SJCRH30 (cell line): ENCODE measurements at regions not wholly inside any gene's neighbourhood (a gene's known extent, or its start where the extent isn't known, plus 50 kb on each side); places are given as distances from the start of the nearest gene placed in this dataset.

Source experiments
- DNase-seq, 2 experiments: peaks; one replicate each; pipeline ENCODE4 v3.0.0-alpha.2; 2015 to 2020
- H3K27ac ChIP-seq: fragments of 250-450 bp; sonication (Bioruptor Pico); 2 replicates; pipeline ENCODE4 v1.5.1; 2020; ENCODE audit warnings: mild to moderate bottlenecking, moderate library complexity
- H3K27me3 ChIP-seq: fragments of 250-450 bp; sonication (Bioruptor Pico); 2 replicates; pipeline ENCODE4 v1.5.1; 2020; ENCODE audit warnings: mild to moderate bottlenecking, moderate library complexity
- H3K36me3 ChIP-seq: fragments of 250-450 bp; sonication (Bioruptor Pico); 2 replicates; pipeline ENCODE4 v1.5.1; 2020; ENCODE audit warnings: mild to moderate bottlenecking, moderate library complexity
- H3K4me1 ChIP-seq: fragments of 250-450 bp; sonication (Bioruptor Pico); 2 replicates; pipeline ENCODE4 v1.5.1; 2020; ENCODE audit warnings: mild to moderate bottlenecking, moderate library complexity
- H3K4me3 ChIP-seq: fragments of 250-450 bp; sonication (Bioruptor Pico); 2 replicates; pipeline ENCODE4 v1.5.1; 2020; ENCODE audit warnings: mild to moderate bottlenecking, moderate library complexity
- H3K9me3 ChIP-seq: fragments of 250-450 bp; sonication (Bioruptor Pico); replicated peaks from 2 replicates; pipeline ENCODE4 v1.5.1; 2020; ENCODE audit warnings: mild to moderate bottlenecking, moderate library complexity

- Histone ChIP-seq H3K27me3 (no peaks in the 10 kb centered on the region), H3K4me1 (no peaks in the 10 kb centered on the region), H3K4me3 (no peak overlapping the region), H3K36me3 (no peaks in the 10 kb centered on the region), H3K27ac (no peak overlapping the region), H3K9me3 (no peaks in the 10 kb centered on the region)
- no peak for DNase-seq
Measured at GRCh38 chr9:1355656-1356055, 305.5 kb downstream of the DMRT2 start.

GRCh38 chr9:1362845-1363244 lies 312.7 kb downstream of the DMRT2 start:
- Histone ChIP-seq H3K4me3 (no peak overlapping the region), H3K9me3 (0 out of 2 replicates have a peak, but pooled peaks cover 3% of the 10 kb centered on the region), H3K4me1 (no peaks in the 10 kb centered on the region), H3K27ac (no peak overlapping the region), H3K36me3 (no peaks in the 10 kb centered on the region), H3K27me3 (no peaks in the 10 kb centered on the region)
- no peak for DNase-seq

DNA sequence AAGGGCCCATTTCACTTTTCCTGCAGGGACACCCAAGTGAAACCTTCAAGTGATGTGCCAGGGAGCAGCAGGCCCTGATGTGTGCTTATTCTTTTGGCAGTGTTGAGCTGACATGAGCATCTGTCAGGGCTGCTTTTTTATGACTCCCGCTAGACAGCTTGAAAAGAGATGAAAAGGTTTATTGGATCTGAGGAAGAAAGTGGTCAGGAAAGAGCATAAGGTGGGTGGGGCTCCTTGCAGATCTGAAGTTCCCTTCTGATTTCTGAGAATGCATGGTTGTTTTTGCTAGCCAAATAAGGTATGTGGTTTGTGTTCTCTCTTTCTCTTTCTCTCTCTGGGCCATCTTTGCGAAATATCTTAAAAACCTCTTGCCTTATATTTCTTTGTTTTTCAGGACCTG lies 316.1 kb downstream of the DMRT2 start:
- Histone ChIP-seq H3K9me3 (0 out of 2 replicates have a peak, but pooled peaks cover 5% of the 10 kb centered on the region), H3K27me3 (no peaks in the 10 kb centered on the region)
- DNase-seq, result no peak

GRCh38 chr9:1369297-1369696 lies 319.1 kb downstream of the DMRT2 start:
- Histone ChIP-seq H3K36me3 (no peaks in the 10 kb centered on the region), H3K4me1 (no peaks in the 10 kb centered on the region), H3K4me3 (no peak overlapping the region), H3K27ac (no peak overlapping the region), H3K9me3 (0 out of 2 replicates have a peak, but pooled peaks cover 5% of the 10 kb centered on the region), H3K27me3 (no peaks in the 10 kb centered on the region)
- DNase-seq, result peak in 1 of 2 experiments; percentile 16

More for the DNA sequence above, 316.1 kb downstream of the DMRT2 start:
- H3K4me1 ChIP-seq, result no peaks in the 10 kb centered on the region
- no peak overlapping the region for H3K27ac ChIP-seq
- no peaks in the 10 kb centered on the region for H3K36me3 ChIP-seq
- no peak overlapping the region for H3K4me3 ChIP-seq

GRCh38 chr9:1373445-1373844 lies 323.3 kb downstream of the DMRT2 start:
- no peak for DNase-seq
- H3K36me3 ChIP-seq, result no peaks in the 10 kb centered on the region
- H3K27me3 ChIP-seq, result no peaks in the 10 kb centered on the region
- no peak overlapping the region for H3K4me3 ChIP-seq
- 0 out of 2 replicates have a peak, but pooled peaks cover 2% of the 10 kb centered on the region for H3K9me3 ChIP-seq
- H3K4me1 ChIP-seq, result no peaks in the 10 kb centered on the region
- H3K27ac ChIP-seq, result no peak overlapping the region

DNA sequence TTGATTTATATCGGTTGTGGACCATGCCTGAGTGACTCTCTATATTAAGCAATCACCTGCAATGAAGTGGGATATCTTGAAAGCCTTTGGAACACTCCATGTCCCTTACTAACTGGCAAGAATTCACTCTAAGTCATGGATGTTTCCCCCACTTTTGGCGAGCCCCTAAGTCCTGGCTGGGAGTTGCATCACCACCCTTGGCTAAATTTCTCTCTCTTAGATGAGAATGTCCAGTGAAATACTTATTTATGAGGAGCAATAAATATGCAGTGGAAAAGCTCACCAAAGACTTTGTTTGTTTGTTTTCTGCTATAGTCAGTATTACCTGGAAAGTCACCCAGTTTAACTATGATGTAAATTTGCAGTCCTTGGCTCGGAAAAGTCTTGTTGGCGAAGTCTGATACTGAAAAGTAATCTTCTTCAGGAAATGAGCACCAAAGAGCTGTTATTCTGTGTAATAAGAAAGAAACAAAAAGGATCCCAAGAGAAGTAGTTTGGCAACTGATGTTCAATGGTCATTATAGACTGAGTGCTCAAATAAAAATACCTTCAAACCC lies 333.8 kb downstream of the DMRT2 start:
- no peak overlapping the region for H3K27ac ChIP-seq
- no peaks in the 10 kb centered on the region for H3K27me3 ChIP-seq
- no peak overlapping the region for H3K4me3 ChIP-seq
- no peak for DNase-seq
- no peaks in the 10 kb centered on the region for H3K9me3 ChIP-seq
- no peaks in the 10 kb centered on the region for H3K4me1 ChIP-seq
- H3K36me3 ChIP-seq, result no peaks in the 10 kb centered on the region

DNA sequence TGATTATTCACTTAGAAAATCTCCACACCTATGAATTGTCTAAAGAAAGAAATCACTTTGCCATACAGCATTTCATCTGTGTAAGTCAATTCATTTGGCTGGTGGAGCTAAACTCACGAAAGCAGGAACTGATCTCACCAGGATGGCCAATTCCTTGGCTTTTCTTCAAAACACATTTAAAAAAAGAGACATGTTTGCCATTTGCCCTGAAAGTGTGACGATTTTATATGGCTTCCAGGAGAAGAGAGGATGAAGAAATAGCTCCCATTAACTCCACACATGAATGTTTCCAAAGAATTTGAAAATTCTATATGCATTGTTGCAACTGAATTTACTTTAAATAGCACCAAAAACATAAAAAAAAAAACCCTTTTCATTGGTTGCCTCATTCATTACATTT lies 334.7 kb downstream of the DMRT2 start:
- H3K27me3 ChIP-seq, result no peaks in the 10 kb centered on the region
- H3K4me1 ChIP-seq, result no peaks in the 10 kb centered on the region
- no peak overlapping the region for H3K27ac ChIP-seq
- no peak for DNase-seq
- no peaks in the 10 kb centered on the region for H3K9me3 ChIP-seq
- no peaks in the 10 kb centered on the region for H3K36me3 ChIP-seq
- no peak overlapping the region for H3K4me3 ChIP-seq

DNA sequence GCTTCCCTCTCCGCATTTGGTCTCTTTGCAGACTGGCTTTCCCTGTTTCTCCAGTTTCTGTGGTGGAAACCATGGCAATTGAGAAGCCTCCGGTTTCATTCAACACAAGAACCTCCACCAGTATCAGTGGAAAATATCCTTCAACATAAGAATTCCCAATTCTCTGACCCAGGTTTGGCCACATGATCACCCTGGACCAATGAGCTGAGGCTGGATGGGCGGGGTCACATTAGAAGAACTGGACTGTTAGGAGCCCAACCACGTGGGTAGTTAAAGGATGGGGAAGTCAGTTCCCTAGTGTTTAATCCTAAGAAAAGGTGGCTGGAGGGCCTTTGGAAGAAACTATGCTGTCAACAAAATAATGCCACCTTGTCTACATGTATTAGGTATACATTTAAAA lies 336.3 kb downstream of the DMRT2 start:
- H3K27ac ChIP-seq, result no peak overlapping the region
- H3K36me3 ChIP-seq, result no peaks in the 10 kb centered on the region
- no peaks in the 10 kb centered on the region for H3K9me3 ChIP-seq
- no peaks in the 10 kb centered on the region for H3K27me3 ChIP-seq
- no peaks in the 10 kb centered on the region for H3K4me1 ChIP-seq
- H3K4me3 ChIP-seq, result no peak overlapping the region
- DNase-seq, result no peak

DNA sequence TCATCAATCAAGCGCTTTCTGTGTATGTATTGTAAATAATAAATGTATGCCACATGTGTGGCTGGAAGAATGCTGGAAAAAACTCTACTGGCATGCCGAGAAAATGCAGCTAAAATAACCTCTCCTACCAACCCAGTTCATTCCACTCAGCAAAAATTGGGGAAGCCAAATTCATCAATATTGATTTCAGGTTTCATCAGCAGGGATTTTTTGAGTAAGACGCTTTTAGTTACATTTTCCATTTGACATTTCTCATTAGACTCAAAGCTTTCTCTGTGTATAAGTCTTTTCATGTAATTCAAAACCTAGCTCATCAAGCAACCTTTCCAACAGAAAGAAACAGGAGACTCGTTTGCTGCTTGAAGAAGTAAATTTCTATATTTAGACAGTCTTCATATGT lies 338.1 kb downstream of the DMRT2 start:
- Histone ChIP-seq H3K4me1 (no peaks in the 10 kb centered on the region), H3K9me3 (no peaks in the 10 kb centered on the region), H3K36me3 (no peaks in the 10 kb centered on the region), H3K27ac (no peak overlapping the region), H3K4me3 (no peak overlapping the region), H3K27me3 (no peaks in the 10 kb centered on the region)
- no peak for DNase-seq

GRCh38 chr9:1400983-1401382 lies 350.8 kb downstream of the DMRT2 start:
- 0 out of 2 replicates have a peak, but pooled peaks cover 3% of the 10 kb centered on the region for H3K4me1 ChIP-seq
- H3K4me3 ChIP-seq, result no peak overlapping the region
- H3K27me3 ChIP-seq, result no peaks in the 10 kb centered on the region
- DNase-seq, result peak; percentile 32 to 42
- H3K27ac ChIP-seq, result no peak overlapping the region
- H3K9me3 ChIP-seq, result no peaks in the 10 kb centered on the region
- no peaks in the 10 kb centered on the region for H3K36me3 ChIP-seq

GRCh38 chr9:1404940-1405339 lies 354.8 kb downstream of the DMRT2 start:
- no peak overlapping the region for H3K4me3 ChIP-seq
- no peaks in the 10 kb centered on the region for H3K27me3 ChIP-seq
- H3K36me3 ChIP-seq, result no peaks in the 10 kb centered on the region
- no peak overlapping the region for H3K27ac ChIP-seq
- peak in 1 of 2 experiments; percentile 12 for DNase-seq
- no peaks in the 10 kb centered on the region for H3K9me3 ChIP-seq
- 0 out of 2 replicates have a peak, but pooled peaks cover 3% of the 10 kb centered on the region for H3K4me1 ChIP-seq

DNA sequence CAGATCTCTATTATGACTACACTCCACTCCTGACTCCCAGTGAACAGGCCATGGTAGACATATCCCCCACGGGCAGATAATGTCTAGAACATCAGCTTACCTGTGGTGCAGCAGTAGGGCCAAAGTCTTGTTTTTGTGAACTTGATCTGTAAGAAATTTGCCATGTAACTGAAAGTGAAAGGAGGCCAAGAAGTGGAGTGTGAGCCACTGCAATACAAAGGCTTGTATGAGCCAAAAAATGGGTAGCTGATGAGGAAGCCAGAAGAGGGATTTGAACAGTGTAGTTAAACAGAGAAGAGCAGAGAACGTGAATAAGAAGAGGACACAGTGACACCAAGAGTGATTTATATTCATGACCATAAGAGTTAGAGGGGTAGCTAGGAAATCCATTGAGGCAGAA lies 361.7 kb downstream of the DMRT2 start:
- no peaks in the 10 kb centered on the region for H3K27me3 ChIP-seq
- H3K9me3 ChIP-seq, result no peaks in the 10 kb centered on the region
- no peak overlapping the region for H3K4me3 ChIP-seq
- no peaks in the 10 kb centered on the region for H3K4me1 ChIP-seq
- no peaks in the 10 kb centered on the region for H3K36me3 ChIP-seq
- H3K27ac ChIP-seq, result no peak overlapping the region
- no peak for DNase-seq

GRCh38 chr9:1414711-1415131 lies 364.6 kb downstream of the DMRT2 start:
- no peaks in the 10 kb centered on the region for H3K36me3 ChIP-seq
- no peak overlapping the region for H3K4me3 ChIP-seq
- no peak overlapping the region for H3K27ac ChIP-seq
- H3K27me3 ChIP-seq, result no peaks in the 10 kb centered on the region
- DNase-seq, result no peak
- no peaks in the 10 kb centered on the region for H3K4me1 ChIP-seq
- no peaks in the 10 kb centered on the region for H3K9me3 ChIP-seq

DNA sequence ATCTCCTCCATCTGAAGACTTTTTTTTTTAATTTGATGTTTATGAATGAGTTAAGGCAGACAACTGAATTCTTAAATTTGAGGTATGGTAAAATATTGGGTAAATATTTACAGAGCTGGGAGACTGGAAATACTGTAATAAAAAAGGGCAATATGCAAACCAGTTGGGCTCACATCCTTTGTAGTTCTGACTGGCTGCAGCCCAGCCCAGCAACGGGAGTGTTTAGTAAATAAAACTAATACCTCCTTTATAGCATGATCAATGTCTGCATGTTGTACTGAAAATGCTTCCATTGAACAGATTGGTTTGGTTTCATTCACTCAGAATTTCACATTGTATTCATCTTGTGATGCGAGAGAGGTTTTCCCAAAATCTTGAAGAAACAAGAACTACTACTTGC lies 365.0 kb downstream of the DMRT2 start:
- no peak for DNase-seq
- H3K27me3 ChIP-seq, result no peaks in the 10 kb centered on the region
- H3K36me3 ChIP-seq, result no peaks in the 10 kb centered on the region
- H3K4me1 ChIP-seq, result no peaks in the 10 kb centered on the region
- no peaks in the 10 kb centered on the region for H3K9me3 ChIP-seq
- H3K4me3 ChIP-seq, result no peak overlapping the region
- no peak overlapping the region for H3K27ac ChIP-seq

GRCh38 chr9:1416261-1416660 lies 366.1 kb downstream of the DMRT2 start:
- Histone ChIP-seq H3K27ac (no peak overlapping the region), H3K4me3 (no peak overlapping the region), H3K27me3 (no peaks in the 10 kb centered on the region), H3K4me1 (no peaks in the 10 kb centered on the region), H3K36me3 (no peaks in the 10 kb centered on the region), H3K9me3 (no peaks in the 10 kb centered on the region)
- no peak for DNase-seq

- H3K9me3 ChIP-seq, result no peaks in the 10 kb centered on the region
- no peaks in the 10 kb centered on the region for H3K36me3 ChIP-seq
- no peak overlapping the region for H3K4me3 ChIP-seq
- no peaks in the 10 kb centered on the region for H3K27me3 ChIP-seq
- no peak overlapping the region for H3K27ac ChIP-seq
- H3K4me1 ChIP-seq, result no peaks in the 10 kb centered on the region
- no peak for DNase-seq
Measured at GRCh38 chr9:1421436-1421835, 371.3 kb downstream of the DMRT2 start.
